DND-41 (cell line): ENCODE measurements at regions not wholly inside any gene's neighbourhood (a gene's known extent, or its start where the extent isn't known, plus 50 kb on each side); places are given as distances from the start of the nearest gene placed in this dataset.

ENCODE experiments used
- ATAC-seq: fragments of 200-7000 bp; cut with Tn5 transposase; 3 replicates; pipeline ENCODE4 v1.9.1; 2021; ENCODE audit warnings: low read depth; ENCODE audit not compliant: insufficient read depth
- DNase-seq: peaks from one replicate; pipeline ENCODE4 v3.0.0-alpha.2; 2020
- H2AFZ ChIP-seq: 2 replicates; pipeline ENCODE4 v1.6.0; 2012; ENCODE audit warnings: low read depth, low read length
- H3K27ac ChIP-seq: 2 replicates; pipeline ENCODE4 v1.5.1; 2012; ENCODE audit warnings: low read length, inconsistent platforms
- H3K27me3 ChIP-seq: fragments of 200-600 bp; sonication (generic); 2 replicates; pipeline ENCODE4 v1.6.0; 2012; ENCODE audit warnings: low read length, mild to moderate bottlenecking, inconsistent platforms; ENCODE audit not compliant: insufficient read depth, poor library complexity
- H3K36me3 ChIP-seq: 2 replicates; pipeline ENCODE4 v1.5.1; 2012; ENCODE audit warnings: low read length, inconsistent platforms; ENCODE audit not compliant: insufficient read depth
- H3K4me1 ChIP-seq: 2 replicates; pipeline ENCODE4 v1.5.1; 2012; ENCODE audit warnings: mild to moderate bottlenecking, low read length; ENCODE audit not compliant: insufficient read depth
- H3K4me2 ChIP-seq: 2 replicates; pipeline ENCODE4 v1.6.0; 2012; ENCODE audit warnings: mild to moderate bottlenecking, moderate library complexity, low read length, inconsistent platforms; ENCODE audit not compliant: insufficient read depth
- H3K4me3 ChIP-seq, 2 experiments: fragments of 200-600 bp in 1 of 2; shearing (Covaris generic) in 1 of 2; 2 replicates each; pipeline ENCODE4 v1.5.1; 2012 to 2016; ENCODE audit warnings: inconsistent platforms in 2 of 2, low read length in 2 of 2, mild to moderate bottlenecking in 2 of 2, low read depth in 1 of 2, moderate library complexity in 1 of 2
- H3K79me2 ChIP-seq: 2 replicates; pipeline ENCODE4 v1.6.0; 2012; ENCODE audit warnings: low read length, inconsistent platforms; ENCODE audit not compliant: insufficient read depth
- H3K9ac ChIP-seq: 2 replicates; pipeline ENCODE4 v1.6.0; 2012; ENCODE audit warnings: low read depth, mild to moderate bottlenecking, inconsistent platforms, low read length, moderate library complexity
- H3K9me3 ChIP-seq: 2 replicates; pipeline ENCODE4 v1.5.1; 2012; ENCODE audit warnings: low read length, moderate library complexity, mild to moderate bottlenecking, inconsistent platforms; ENCODE audit not compliant: insufficient read depth, severe bottlenecking
- H4K20me1 ChIP-seq: 2 replicates; pipeline ENCODE4 v1.6.0; 2012; ENCODE audit warnings: low read length; ENCODE audit not compliant: insufficient read depth
- EZH2 ChIP-seq: IDR thresholded peaks from 3 replicates; pipeline ENCODE4 v1.6.1; 2012; ENCODE audit warnings: borderline replicate concordance, low read depth, mild to moderate bottlenecking, moderate library complexity, low read length, inconsistent platforms; ENCODE audit not compliant: severe bottlenecking
- TF ChIP-seq, protein P1 (sequence below): IDR thresholded peaks from 2 replicates; pipeline ENCODE4 v1.5.1; 2012; ENCODE audit warnings: borderline replicate concordance, low read length, moderate library complexity, mild to moderate bottlenecking; ENCODE audit not compliant: poor library complexity, severe bottlenecking; ENCODE audit errors: extremely low read depth

DNA sequence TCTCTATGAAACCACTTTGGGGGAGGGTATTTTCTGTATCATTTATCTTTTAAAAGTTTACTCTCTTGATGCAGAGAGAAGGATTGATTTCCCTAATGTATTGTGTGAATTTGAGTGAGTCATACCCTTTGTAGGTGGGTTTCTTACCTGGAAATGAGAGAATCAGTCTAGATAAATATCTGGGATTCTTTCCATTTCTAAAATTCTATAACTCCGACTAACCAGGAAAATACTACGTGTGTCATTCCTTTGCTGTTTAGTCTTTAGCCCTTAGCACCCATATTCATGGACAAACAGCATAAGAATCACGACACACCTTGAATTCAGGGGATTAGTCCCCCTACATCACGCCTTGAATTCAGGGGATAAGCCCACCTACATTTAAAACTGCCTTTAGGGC, 139.1 kb downstream of the GATA3 start:
- Histone ChIP-seq H3K9ac (no peak overlapping the region), H4K20me1 (no peaks in the 10 kb centered on the region), H3K27ac (no peak overlapping the region), H3K4me3 (no peak overlapping the region), H3K4me1 (no peaks in the 10 kb centered on the region), H3K36me3 (no peaks in the 10 kb centered on the region), H2AFZ (no peak overlapping the region), H3K4me2 (no peak overlapping the region), H3K79me2 (no peaks in the 10 kb centered on the region), H3K27me3 (no peaks in the 10 kb centered on the region), H3K9me3 (no peaks in the 10 kb centered on the region)
- DNase-seq, result no peak
- TF ChIP-seq EZH2, result no peak
- TF ChIP-seq, protein P1, sequence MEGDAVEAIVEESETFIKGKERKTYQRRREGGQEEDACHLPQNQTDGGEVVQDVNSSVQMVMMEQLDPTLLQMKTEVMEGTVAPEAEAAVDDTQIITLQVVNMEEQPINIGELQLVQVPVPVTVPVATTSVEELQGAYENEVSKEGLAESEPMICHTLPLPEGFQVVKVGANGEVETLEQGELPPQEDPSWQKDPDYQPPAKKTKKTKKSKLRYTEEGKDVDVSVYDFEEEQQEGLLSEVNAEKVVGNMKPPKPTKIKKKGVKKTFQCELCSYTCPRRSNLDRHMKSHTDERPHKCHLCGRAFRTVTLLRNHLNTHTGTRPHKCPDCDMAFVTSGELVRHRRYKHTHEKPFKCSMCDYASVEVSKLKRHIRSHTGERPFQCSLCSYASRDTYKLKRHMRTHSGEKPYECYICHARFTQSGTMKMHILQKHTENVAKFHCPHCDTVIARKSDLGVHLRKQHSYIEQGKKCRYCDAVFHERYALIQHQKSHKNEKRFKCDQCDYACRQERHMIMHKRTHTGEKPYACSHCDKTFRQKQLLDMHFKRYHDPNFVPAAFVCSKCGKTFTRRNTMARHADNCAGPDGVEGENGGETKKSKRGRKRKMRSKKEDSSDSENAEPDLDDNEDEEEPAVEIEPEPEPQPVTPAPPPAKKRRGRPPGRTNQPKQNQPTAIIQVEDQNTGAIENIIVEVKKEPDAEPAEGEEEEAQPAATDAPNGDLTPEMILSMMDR, result no peak
- no peak for ATAC-seq

DNA sequence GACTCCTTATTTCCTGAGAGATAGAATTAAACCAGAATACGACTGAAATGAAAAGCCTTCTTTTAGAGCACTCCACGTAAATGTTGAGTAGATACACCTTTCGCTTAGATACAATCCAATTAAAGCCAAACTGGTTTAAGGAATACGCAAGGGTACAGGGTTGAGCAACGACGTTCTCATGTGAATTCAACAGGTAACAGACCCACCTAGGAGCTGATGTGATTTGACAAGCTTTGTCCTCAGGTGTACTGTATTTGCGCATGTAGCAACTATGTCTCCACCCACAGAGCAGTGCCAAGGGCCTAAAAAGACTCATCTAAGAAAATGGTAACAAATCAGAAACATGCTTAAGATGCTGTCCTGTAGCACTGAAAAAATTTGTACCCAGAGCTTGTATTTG, 139.6 kb downstream of the GATA3 start:
- no peak overlapping the region for H3K4me2 ChIP-seq
- no peak overlapping the region for H2AFZ ChIP-seq
- DNase-seq (no peak), ATAC-seq (no peak)
- no peak overlapping the region for H3K9ac ChIP-seq
- no peak overlapping the region for H3K27ac ChIP-seq
- no peaks in the 10 kb centered on the region for H3K9me3 ChIP-seq
- H3K4me1 ChIP-seq, result no peaks in the 10 kb centered on the region
- H4K20me1 ChIP-seq, result no peaks in the 10 kb centered on the region
- no peaks in the 10 kb centered on the region for H3K36me3 ChIP-seq
- no peak overlapping the region for H3K4me3 ChIP-seq
- no peaks in the 10 kb centered on the region for H3K79me2 ChIP-seq
- H3K27me3 ChIP-seq, result no peaks in the 10 kb centered on the region
- no peak for TF ChIP-seq EZH2
- TF ChIP-seq, protein P1, result no peak

DNA sequence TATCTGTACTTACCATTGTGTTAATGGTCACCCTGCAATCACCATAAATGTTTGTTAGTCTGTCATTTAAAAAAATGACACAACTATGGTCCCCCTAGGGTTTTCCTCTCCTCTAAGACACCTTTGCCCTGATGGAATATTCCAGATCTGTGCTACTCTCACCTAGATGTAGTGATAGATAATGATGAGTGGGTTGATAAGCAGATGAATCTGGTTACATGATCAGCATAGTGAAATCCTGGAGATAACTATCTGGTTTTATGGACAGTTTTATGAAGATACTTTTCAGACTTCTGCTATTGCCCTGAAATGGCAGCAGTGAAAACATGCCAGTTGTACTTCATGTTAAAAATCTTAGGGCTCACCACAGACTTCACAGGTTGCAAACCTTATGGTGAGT, 152.4 kb downstream of the GATA3 start:
- no peaks in the 10 kb centered on the region for H4K20me1 ChIP-seq
- ATAC-seq (no peak), DNase-seq (no peak)
- H3K4me2 ChIP-seq, result no peak overlapping the region
- no peaks in the 10 kb centered on the region for H3K79me2 ChIP-seq
- no peaks in the 10 kb centered on the region for H3K9me3 ChIP-seq
- no peaks in the 10 kb centered on the region for H3K27me3 ChIP-seq
- no peak overlapping the region for H3K9ac ChIP-seq
- H3K4me1 ChIP-seq, result peaks cover 17% of the 10 kb centered on the region
- no peak overlapping the region for H3K27ac ChIP-seq
- TF ChIP-seq, protein P1, result no peak
- TF ChIP-seq EZH2, result no peak
- H2AFZ ChIP-seq, result no peak overlapping the region
- H3K36me3 ChIP-seq, result no peaks in the 10 kb centered on the region
- no peak overlapping the region for H3K4me3 ChIP-seq

DNA sequence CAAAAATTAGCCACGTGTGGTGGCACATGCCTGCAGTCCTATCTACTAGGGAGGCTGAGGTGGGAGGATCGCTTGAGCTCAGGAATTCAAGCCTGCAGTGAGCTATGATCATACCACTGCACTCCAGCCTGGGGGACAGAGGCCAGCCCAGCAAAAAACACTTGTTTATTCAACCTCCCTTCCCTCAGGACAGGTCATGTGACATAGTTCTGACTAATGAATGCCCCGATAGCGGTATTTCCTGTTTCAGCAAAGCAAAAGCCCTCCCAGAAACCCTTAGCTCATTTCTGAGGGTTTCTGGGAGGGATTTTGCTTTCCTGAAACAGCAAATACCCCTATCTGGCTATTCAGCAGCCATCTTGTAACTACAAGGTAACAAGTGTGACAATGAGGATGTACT, 157.1 kb downstream of the GATA3 start:
- H3K4me3 ChIP-seq, result no peak overlapping the region
- no peaks in the 10 kb centered on the region for H3K79me2 ChIP-seq
- H3K4me1 ChIP-seq, result peaks cover 10% of the 10 kb centered on the region
- DNase-seq, result no peak
- TF ChIP-seq, protein P1, result no peak
- no peak for TF ChIP-seq EZH2
- ATAC-seq, result no peak
- H3K27me3 ChIP-seq, result no peaks in the 10 kb centered on the region
- H4K20me1 ChIP-seq, result no peaks in the 10 kb centered on the region
- H3K9ac ChIP-seq, result no peak overlapping the region
- no peak overlapping the region for H3K27ac ChIP-seq
- no peak overlapping the region for H2AFZ ChIP-seq
- H3K4me2 ChIP-seq, result no peak overlapping the region
- no peaks in the 10 kb centered on the region for H3K36me3 ChIP-seq
- no peaks in the 10 kb centered on the region for H3K9me3 ChIP-seq
